ENCODE measurements at regions not wholly inside any gene's neighbourhood (a gene's known extent, or its start where the extent isn't known, plus 50 kb on each side); places are given as distances from the start of the nearest gene placed in this dataset.

- Histone ChIP-seq H2AFZ (ENCODE audit: low read length) (no peak overlapping the region), H2BK15ac (ENCODE audit: low read depth, low read length) (no peak overlapping the region), H3K56ac (ENCODE audit: insufficient read length, low read depth, low read length) (no peak overlapping the region), H3K9ac (ENCODE audit: extremely low read depth, insufficient read length, low read length) (no peak overlapping the region), H4K91ac (ENCODE audit: insufficient read length, low read depth, low read length) (no peak overlapping the region), H2BK5ac (ENCODE audit: insufficient read length, low read length) (no peak overlapping the region), H3K27ac (ENCODE audit: insufficient read length, low read depth, low read length) (no peak overlapping the region), H3K4me1 (ENCODE audit: insufficient read depth, low read length) (peaks cover 6% of the 10 kb centered on the region; the same call in 1 of the 2 replicates), H3T11ph (ENCODE audit: low read length) (no peak overlapping the region), H3K9me3 (ENCODE audit: control insufficient read depth, low read depth, low read length) (no peaks in the 10 kb centered on the region), H2BK120ac (ENCODE audit: low read depth, low read length, poor library complexity, severe bottlenecking) (no peak overlapping the region), H3K4ac (ENCODE audit: low read depth, low read length) (no peak overlapping the region), H4K20me1 (ENCODE audit: control insufficient read depth, insufficient read depth, insufficient read length) (no peaks in the 10 kb centered on the region), H3K4me2 (ENCODE audit: insufficient read depth, insufficient read length, low read length) (no peak overlapping the region), H3K79me2 (ENCODE audit: insufficient read depth, low read length) (no peaks in the 10 kb centered on the region), H4K8ac (replicated peaks; ENCODE audit: insufficient read length, low read depth, low read length) (no peak overlapping the region), H2BK20ac (ENCODE audit: low read depth, low read length, poor library complexity, severe bottlenecking) (no peak overlapping the region), H3K14ac (ENCODE audit: insufficient read depth, low read length) (no peak overlapping the region), H4K5ac (ENCODE audit: insufficient read length, low read depth, low read length) (no peak overlapping the region), H3K79me1 (ENCODE audit: insufficient read depth, low read depth, low read length, poor library complexity, severe bottlenecking) (no peaks in the 10 kb centered on the region), H3K23me2 (ENCODE audit: insufficient read length, low read depth, low read length, poor library complexity, severe bottlenecking) (no peaks in the 10 kb centered on the region), H2AK5ac (ENCODE audit: insufficient read length, low read length) (no peak overlapping the region), H3K27me3 (ENCODE audit: insufficient read depth, low read length) (no peaks in the 10 kb centered on the region), H2BK12ac (ENCODE audit: insufficient read length, low read depth, low read length) (no peak overlapping the region), H3K23ac (ENCODE audit: insufficient read length, low read depth, low read length) (no peak overlapping the region), H3K18ac (ENCODE audit: insufficient read length, low read depth, low read length) (no peak overlapping the region)
- TF ChIP-seq CTCF (conservative IDR thresholded peaks at IDR 0.05) = no peak
- no peaks in the 10 kb centered on the region; a peak in 1 of 7 replicates for H3K36me3 Mint-ChIP-seq (ENCODE audit: insufficient read depth in 1 of 3, low read depth in 3 of 3)
- DNase-seq = no peak
- peaks cover 5% of the 10 kb centered on the region for H3K27me3 Mint-ChIP-seq (ENCODE audit: low read depth)
- H3K4me1 Mint-ChIP-seq = peaks cover 19 to 23% of the 10 kb centered on the region in 2 experiments
- no peak overlapping the region for H3K27ac Mint-ChIP-seq
- H3K4me3 Mint-ChIP-seq = no peak overlapping the region
- WGBS (ENCODE audit: extremely low coverage, insufficient read length, low lambda C conversion rate) = no CpG with 5 or more reads among the region's 2 CpGs
- peaks cover 2 to 9% of the 10 kb centered on the region in 2 experiments; a peak in 4 of 5 replicates for H3K9me3 Mint-ChIP-seq
Observed at GRCh38 chr9:88726803-88727202, 191.8 kb downstream of the NXNL2 start.

All from H9 (cell line).